Suprapubic skin (tissue), 4 donors: ENCODE measurements at regions not wholly inside any gene's neighbourhood (a gene's known extent, or its start where the extent isn't known, plus 50 kb on each side); places are given as distances from the start of the nearest gene placed in this dataset.

Source experiments
- CTCF ChIP-seq, 2 donors: fragments of 200-600 bp in 1 of 2; fragments of 450-650 bp in 1 of 2; sonication (generic) in 1 of 2; IDR thresholded peaks; one replicate each; pipeline ENCODE4 v1.5.1; 2016 to 2019; ENCODE audit warnings: antibody characterized with exemption in 2 of 2, mild to moderate bottlenecking in 1 of 2, moderate library complexity in 1 of 2
- POLR2A ChIP-seq, 2 donors: fragments of 450-650 bp; IDR thresholded peaks; one replicate each; pipeline ENCODE4 v1.6.1; 2017; ENCODE audit warnings: antibody characterized with exemption in 2 of 2, mild to moderate bottlenecking in 2 of 2, moderate library complexity in 2 of 2
- POLR2AphosphoS5 ChIP-seq, 3 donors: sonication (generic); formaldehyde crosslinking; IDR thresholded peaks; one replicate each; pipeline ENCODE4 v1.6.1; 2017; ENCODE audit warnings: antibody characterized with exemption in 3 of 3

- TF ChIP-seq CTCF (IDR thresholded peaks at IDR 0.05), result no peak
- no peak for TF ChIP-seq POLR2A (IDR thresholded peaks at IDR 0.05)
- TF ChIP-seq POLR2AphosphoS5 (IDR thresholded peaks at IDR 0.05), result no peak
Measured at GRCh38 chr2:138369856-138370255, 131.7 kb upstream of the SPOPL start.
